Astrocyte (in vitro differentiated cells and primary cell): ENCODE measurements at regions not wholly inside any gene's neighbourhood (a gene's known extent, or its start where the extent isn't known, plus 50 kb on each side); places are given as distances from the start of the nearest gene placed in this dataset.

ENCODE experiments used
- CTCF ChIP-seq: IDR thresholded peaks from 2 replicates; pipeline ENCODE4 v1.5.1; 2011; ENCODE audit warnings: low read depth, mild to moderate bottlenecking, inconsistent platforms, low read length, moderate library complexity; ENCODE audit not compliant: insufficient read depth
- EZH2 ChIP-seq: IDR thresholded peaks from 2 replicates; pipeline ENCODE4 v1.6.1; 2012; ENCODE audit warnings: mild to moderate bottlenecking, low read length, inconsistent platforms; ENCODE audit not compliant: insufficient read depth

GRCh38 chrY:17223502-17223901 lies 656.5 kb downstream of the CDY2B start:
- no peak for TF ChIP-seq EZH2
- no peak for TF ChIP-seq CTCF
